Vagina (tissue), 2 donors: ENCODE measurements at regions not wholly inside any gene's neighbourhood (a gene's known extent, or its start where the extent isn't known, plus 50 kb on each side); places are given as distances from the start of the nearest gene placed in this dataset.

Experiments
- DNase-seq, 2 donors: peaks; one replicate each; pipeline ENCODE4 v3.0.0-alpha.2; 2017; ENCODE audit errors: extremely low spot score in 2 of 2
- H3K27ac ChIP-seq: fragments of 200-600 bp; sonication (generic); one replicate; pipeline ENCODE4 v1.5.1; 2019
- H3K27me3 ChIP-seq: fragments of 200-600 bp; sonication (generic); one replicate; pipeline ENCODE4 v1.5.1; 2019
- H3K36me3 ChIP-seq, 2 donors: fragments of 200-600 bp; sonication (generic); one replicate each; pipeline ENCODE4 v1.5.1; 2017 to 2019
- H3K4me1 ChIP-seq: fragments of 200-600 bp; sonication (generic); one replicate; pipeline ENCODE4 v1.5.1; 2019
- H3K4me3 ChIP-seq, 2 donors: fragments of 200-600 bp; sonication (generic); 1 replicate in 1 of 2; 2 replicates in 1 of 2; pipeline ENCODE4 v1.5.1; 2016 to 2019
- H3K9me3 ChIP-seq: fragments of 200-600 bp; sonication (generic); one replicate; pipeline ENCODE4 v1.5.1; 2019
- CTCF ChIP-seq, 3 experiments: fragments of 450-650 bp in 2 of 3; fragments of 200-600 bp in 1 of 3; sonication (generic) in 1 of 3; IDR thresholded peaks; one replicate each; pipeline ENCODE4 v1.5.1; 2017 to 2019; ENCODE audit warnings: antibody characterized with exemption in 3 of 3, mild to moderate bottlenecking in 2 of 3, moderate library complexity in 2 of 3
- POLR2A ChIP-seq, 2 donors: fragments of 450-650 bp; IDR thresholded peaks; one replicate each; pipeline ENCODE4 v1.6.1; 2017; ENCODE audit warnings: antibody characterized with exemption in 2 of 2, mild to moderate bottlenecking in 2 of 2, moderate library complexity in 2 of 2
- POLR2AphosphoS5 ChIP-seq, 2 donors: sonication (generic); formaldehyde crosslinking; IDR thresholded peaks; one replicate each; pipeline ENCODE4 v1.9.0; 2017; ENCODE audit warnings: antibody characterized with exemption in 2 of 2, mild to moderate bottlenecking in 2 of 2, low read depth in 1 of 2; ENCODE audit not compliant: insufficient read depth in 1 of 2
- intact Hi-C: fragments of 100-400 bp; cut with DNase I; formaldehyde crosslinking; loops from one replicate; pipeline ENCODE4 v1.15.1; 2023

DNA sequence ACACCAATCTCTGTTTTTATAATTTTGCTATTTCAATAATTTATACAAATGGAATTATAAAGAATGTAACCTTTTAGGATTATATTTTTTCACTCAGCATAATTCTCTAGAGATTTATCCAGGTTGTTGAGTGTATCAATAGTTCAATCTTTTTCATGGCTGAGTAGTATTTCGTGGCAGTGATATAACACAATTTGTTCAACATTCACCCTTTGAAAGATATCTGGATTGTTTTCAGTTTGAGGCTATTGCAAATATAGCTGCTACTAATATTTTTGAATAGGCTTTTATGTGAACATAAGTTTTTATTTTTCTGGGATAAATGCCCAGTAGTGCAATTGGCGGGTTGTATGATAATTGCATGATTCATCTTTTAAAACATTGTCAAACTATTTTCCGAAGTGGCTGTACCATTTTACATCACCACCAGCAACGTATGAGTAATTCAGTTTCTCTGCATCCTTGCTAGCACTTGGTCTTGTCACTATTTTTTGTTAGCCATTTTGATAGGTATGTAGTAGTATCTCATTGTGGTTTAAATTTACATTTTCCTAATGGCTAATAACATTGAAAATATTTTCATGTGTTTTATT, 55.6 kb upstream of the ABCD3 start:
- Histone ChIP-seq H3K4me3 (no peak overlapping the region), H3K27me3 (no peaks in the 10 kb centered on the region), H3K9me3 (no peaks in the 10 kb centered on the region), H3K4me1 (no peaks in the 10 kb centered on the region), H3K36me3 (no peaks in the 10 kb centered on the region), H3K27ac (no peak overlapping the region)
- no peak for DNase-seq
- intact Hi-C loops, result no loop called here
- TF ChIP-seq POLR2AphosphoS5 (IDR thresholded peaks at IDR 0.05; ENCODE audit: insufficient read depth in 1 of 2, low read depth in 1 of 2) (no peak), CTCF (IDR thresholded peaks at IDR 0.05) (no peak), POLR2A (IDR thresholded peaks at IDR 0.05) (no peak)

- H3K27ac ChIP-seq, result no peak overlapping the region
- DNase-seq, result no peak
- intact Hi-C loops, result no loop called here
Measured at GRCh38 chr1:94358630-94359599, 59.3 kb upstream of the ABCD3 start.

DNA sequence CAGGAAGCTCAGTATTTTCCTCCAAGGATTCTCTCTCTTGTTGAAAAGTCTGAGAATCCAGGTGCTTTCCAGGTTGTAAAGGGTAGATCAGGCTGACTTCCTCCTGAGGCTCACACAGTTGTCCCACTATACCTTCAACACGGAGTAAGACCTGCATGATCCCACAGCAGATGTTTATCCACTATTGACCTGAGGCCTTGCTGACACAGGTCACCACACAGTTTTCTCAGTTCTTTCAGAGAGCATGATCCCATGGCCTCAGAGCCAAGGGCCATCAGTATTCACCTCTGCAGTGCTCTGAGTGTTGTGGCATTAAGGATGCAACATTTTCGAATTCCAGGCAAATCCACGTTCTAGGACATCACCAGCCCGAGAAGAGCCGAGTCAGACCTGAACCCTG, 60.5 kb upstream of the ABCD3 start:
- no peaks in the 10 kb centered on the region for H3K4me1 ChIP-seq
- H3K9me3 ChIP-seq, result no peaks in the 10 kb centered on the region
- no peaks in the 10 kb centered on the region for H3K36me3 ChIP-seq
- DNase-seq, result no peak
- H3K4me3 ChIP-seq, result no peak overlapping the region
- H3K27me3 ChIP-seq, result no peaks in the 10 kb centered on the region
- intact Hi-C loops, result no loop called here
- no peak overlapping the region for H3K27ac ChIP-seq
- TF ChIP-seq POLR2AphosphoS5 (IDR thresholded peaks at IDR 0.05; ENCODE audit: insufficient read depth in 1 of 2, low read depth in 1 of 2), result no peak
- no peak for TF ChIP-seq CTCF (IDR thresholded peaks at IDR 0.05)

More at GRCh38 chr1:94358630-94359599, 59.3 kb upstream of the ABCD3 start:
- Histone ChIP-seq H3K36me3 (no peaks in the 10 kb centered on the region), H3K27me3 (no peaks in the 10 kb centered on the region), H3K9me3 (no peaks in the 10 kb centered on the region), H3K4me1 (no peaks in the 10 kb centered on the region), H3K4me3 (no peak overlapping the region)
- TF ChIP-seq POLR2A (IDR thresholded peaks at IDR 0.05) (no peak), POLR2AphosphoS5 (IDR thresholded peaks at IDR 0.05; ENCODE audit: insufficient read depth in 1 of 2, low read depth in 1 of 2) (no peak), CTCF (IDR thresholded peaks at IDR 0.05) (no peak)

DNA sequence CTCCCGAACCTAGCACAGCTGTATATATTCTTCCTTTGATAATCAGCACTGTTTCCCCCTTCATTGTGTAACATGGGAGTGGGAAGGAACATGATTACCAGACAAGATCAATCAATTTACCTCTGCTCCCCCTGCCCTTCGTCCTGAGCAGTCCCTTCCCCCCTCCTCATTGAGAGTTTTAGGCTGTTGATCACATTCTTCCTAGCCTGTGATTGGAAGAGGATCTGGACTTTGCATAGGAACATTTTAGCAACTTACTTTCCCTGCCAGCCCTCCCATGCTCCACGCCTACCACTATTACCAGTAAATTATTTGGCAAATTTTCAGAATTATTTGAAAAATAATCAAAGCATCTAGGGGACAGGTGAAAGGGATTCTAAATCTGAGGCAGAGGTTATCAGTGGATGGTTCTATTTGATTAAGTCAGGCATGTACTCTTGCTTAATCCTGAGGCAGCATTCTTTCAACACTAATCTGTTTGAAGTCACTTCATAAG, 62.7 kb upstream of the ABCD3 start:
- no peak overlapping the region for H3K27ac ChIP-seq
- H3K36me3 ChIP-seq, result no peaks in the 10 kb centered on the region
- H3K4me3 ChIP-seq, result no peak overlapping the region
- H3K4me1 ChIP-seq, result no peaks in the 10 kb centered on the region
- no peak for TF ChIP-seq CTCF (IDR thresholded peaks at IDR 0.05)
- TF ChIP-seq POLR2A (IDR thresholded peaks at IDR 0.05), result no peak
- no peak for TF ChIP-seq POLR2AphosphoS5 (IDR thresholded peaks at IDR 0.05; ENCODE audit: insufficient read depth in 1 of 2, low read depth in 1 of 2)
- H3K9me3 ChIP-seq, result no peaks in the 10 kb centered on the region
- no peak for DNase-seq
- H3K27me3 ChIP-seq, result no peaks in the 10 kb centered on the region
- intact Hi-C loops, result no loop called here

DNA sequence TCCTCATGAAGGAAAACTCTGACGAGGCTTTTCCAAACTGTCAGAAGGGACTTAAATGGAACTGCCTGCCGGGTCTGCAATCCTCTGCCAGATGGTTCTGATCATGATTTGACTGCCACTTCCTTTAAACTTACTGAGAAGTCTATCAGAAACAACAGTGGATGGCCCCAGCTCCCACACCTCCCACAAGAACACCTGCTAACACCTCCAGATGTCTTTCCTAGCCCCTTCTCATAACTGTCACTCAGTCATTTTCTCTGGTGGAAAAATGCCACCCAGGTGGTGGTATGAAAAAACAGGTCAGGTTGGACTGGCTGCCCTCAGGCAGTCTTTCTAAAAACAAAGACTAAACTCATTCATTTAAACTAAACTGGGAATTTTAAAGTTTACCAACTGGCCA, 66.7 kb upstream of the ABCD3 start:
- intact Hi-C loops, result no loop called here
- no peak for TF ChIP-seq POLR2AphosphoS5 (IDR thresholded peaks at IDR 0.05; ENCODE audit: insufficient read depth in 1 of 2, low read depth in 1 of 2)
- no peak for TF ChIP-seq POLR2A (IDR thresholded peaks at IDR 0.05)
- TF ChIP-seq CTCF (IDR thresholded peaks at IDR 0.05), result no peak

More for the DNA sequence above, 66.7 kb upstream of the ABCD3 start:
- no peak overlapping the region for H3K27ac ChIP-seq
- no peaks in the 10 kb centered on the region for H3K9me3 ChIP-seq
- H3K4me3 ChIP-seq, result no peak overlapping the region
- no peaks in the 10 kb centered on the region for H3K36me3 ChIP-seq
- H3K27me3 ChIP-seq, result no peaks in the 10 kb centered on the region
- no peaks in the 10 kb centered on the region for H3K4me1 ChIP-seq
- DNase-seq, result no peak
